BJ (cell line): ENCODE measurements at regions not wholly inside any gene's neighbourhood (a gene's known extent, or its start where the extent isn't known, plus 50 kb on each side); places are given as distances from the start of the nearest gene placed in this dataset.

Source experiments
- CTCF ChIA-PET: fragments of 350-600 bp; formaldehyde crosslinking; extraction: SDS; loops from one replicate; lab custom pipeline; 2021; ENCODE audit warnings: antibody characterized with exemption, inconsistent platforms; lab: Yijun Ruan, JAX
- POLR2A ChIA-PET: fragments of 300-600 bp; sonication (Branson Sonifier 250); formaldehyde crosslinking; extraction: SDS; loops from one replicate; lab custom pipeline; 2021; ENCODE audit warnings: antibody characterized with exemption; lab: Charles Lee
- DNase-seq: peaks from one replicate; pipeline ENCODE4 v3.0.0-alpha.2; 2011; ENCODE audit warnings: low read depth
- H3K27me3 ChIP-seq: 2 replicates; pipeline ENCODE4 v1.6.0; 2011; ENCODE audit warnings: low read length; ENCODE audit not compliant: control insufficient read depth, insufficient read depth
- H3K36me3 ChIP-seq: 2 replicates; pipeline ENCODE4 v1.5.1; 2011; ENCODE audit warnings: low read length; ENCODE audit not compliant: control insufficient read depth, insufficient read depth
- H3K4me3 ChIP-seq: 2 replicates; pipeline ENCODE4 v1.5.1; 2011; ENCODE audit warnings: low read depth, mild to moderate bottlenecking, control low read depth, low read length
- TF ChIP-seq, protein P1 (sequence below): IDR thresholded peaks from 2 replicates; pipeline ENCODE4 v1.5.1; 2011; ENCODE audit warnings: low read depth, mild to moderate bottlenecking, control low read depth, inconsistent platforms, low read length, moderate library complexity; ENCODE audit not compliant: insufficient read depth

DNA sequence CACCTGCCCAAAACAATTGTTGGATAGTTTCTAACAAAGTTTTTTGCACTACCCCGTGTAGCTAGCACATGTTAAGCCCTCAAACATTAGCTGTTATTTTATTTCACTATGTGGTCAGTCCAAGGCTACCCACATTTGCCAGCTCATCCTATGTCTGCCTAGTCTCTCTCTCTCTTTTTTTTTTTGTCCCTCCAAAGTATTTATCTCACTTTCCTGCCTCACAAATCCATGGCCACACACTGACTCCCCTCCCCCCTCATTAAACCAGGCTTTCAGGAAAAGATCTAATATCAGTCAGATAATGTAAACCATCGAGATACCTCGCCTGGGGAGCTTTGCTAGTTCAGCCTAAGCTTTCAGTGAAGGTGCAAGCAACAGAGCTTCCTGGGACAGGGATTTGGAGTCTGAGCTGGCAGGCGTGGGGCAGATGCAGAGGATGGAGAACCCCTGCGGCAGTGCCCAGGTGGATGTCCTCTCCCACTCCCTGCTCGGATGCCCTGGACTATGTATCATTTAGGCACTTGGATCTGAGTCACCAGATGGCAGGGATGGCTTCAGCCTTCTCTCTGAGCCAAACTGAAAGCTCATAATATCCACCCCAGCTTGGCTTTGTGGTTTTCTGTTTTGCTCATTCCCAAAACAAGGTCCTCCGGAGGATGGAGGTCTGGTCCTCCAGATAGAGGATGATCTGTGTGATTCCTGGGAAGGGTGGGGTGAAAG lies 73.7 kb upstream of the FOXF1 start:
- Histone ChIP-seq H3K27me3 (peaks cover 18% of the 10 kb centered on the region), H3K4me3 (no peak overlapping the region), H3K36me3 (no peaks in the 10 kb centered on the region)
- TF ChIP-seq, protein P1, sequence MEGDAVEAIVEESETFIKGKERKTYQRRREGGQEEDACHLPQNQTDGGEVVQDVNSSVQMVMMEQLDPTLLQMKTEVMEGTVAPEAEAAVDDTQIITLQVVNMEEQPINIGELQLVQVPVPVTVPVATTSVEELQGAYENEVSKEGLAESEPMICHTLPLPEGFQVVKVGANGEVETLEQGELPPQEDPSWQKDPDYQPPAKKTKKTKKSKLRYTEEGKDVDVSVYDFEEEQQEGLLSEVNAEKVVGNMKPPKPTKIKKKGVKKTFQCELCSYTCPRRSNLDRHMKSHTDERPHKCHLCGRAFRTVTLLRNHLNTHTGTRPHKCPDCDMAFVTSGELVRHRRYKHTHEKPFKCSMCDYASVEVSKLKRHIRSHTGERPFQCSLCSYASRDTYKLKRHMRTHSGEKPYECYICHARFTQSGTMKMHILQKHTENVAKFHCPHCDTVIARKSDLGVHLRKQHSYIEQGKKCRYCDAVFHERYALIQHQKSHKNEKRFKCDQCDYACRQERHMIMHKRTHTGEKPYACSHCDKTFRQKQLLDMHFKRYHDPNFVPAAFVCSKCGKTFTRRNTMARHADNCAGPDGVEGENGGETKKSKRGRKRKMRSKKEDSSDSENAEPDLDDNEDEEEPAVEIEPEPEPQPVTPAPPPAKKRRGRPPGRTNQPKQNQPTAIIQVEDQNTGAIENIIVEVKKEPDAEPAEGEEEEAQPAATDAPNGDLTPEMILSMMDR: no peak
- CTCF ChIA-PET: interaction anchor here (0.9 to 1.4 kb wide), 2 partner anchors 40 to 82 kb away, joined by 3 to 4 read pairs; no protein-coding TSS in a partner anchor
- POLR2A ChIA-PET: no interaction called here
- no peak for DNase-seq

GRCh38 chr16:86437348-86437747 lies 73.0 kb upstream of the FOXF1 start:
- ChIA-PET CTCF (interaction anchor here (0.9 to 1.4 kb wide), 2 partner anchors 41 to 81 kb away, joined by 3 to 4 read pairs; no protein-coding TSS in a partner anchor), POLR2A (no interaction called here)
- H3K4me3 ChIP-seq: no peak overlapping the region
- peaks cover 18% of the 10 kb centered on the region for H3K27me3 ChIP-seq
- TF ChIP-seq, protein P1: no peak
- no peak for DNase-seq
- H3K36me3 ChIP-seq: no peaks in the 10 kb centered on the region

DNA sequence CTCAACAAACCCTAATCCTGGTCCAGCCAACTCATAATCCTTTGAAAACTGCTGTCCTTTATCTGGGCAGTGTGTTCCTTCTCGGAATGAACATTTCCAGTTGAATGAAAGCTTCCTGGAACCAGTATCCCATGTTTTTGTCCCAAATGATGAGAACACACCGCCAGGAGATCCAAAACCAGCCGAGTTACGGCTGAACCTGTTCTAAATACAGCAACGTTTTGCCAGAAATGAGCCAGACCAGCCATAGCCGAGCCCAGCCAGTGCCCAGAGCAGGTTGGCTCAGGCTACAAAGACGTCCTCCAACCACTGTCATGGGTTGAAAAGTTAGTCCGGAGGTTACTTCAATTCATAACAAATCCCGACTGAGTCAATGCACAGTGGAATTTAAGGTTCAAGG lies 67.6 kb upstream of the FOXF1 start:
- ChIA-PET POLR2A (no interaction called here), CTCF (no interaction called here)
- H3K36me3 ChIP-seq: no peaks in the 10 kb centered on the region
- DNase-seq: no peak
- TF ChIP-seq, protein P1: no peak
- peaks cover 12% of the 10 kb centered on the region for H3K27me3 ChIP-seq
- H3K4me3 ChIP-seq: no peak overlapping the region

DNA sequence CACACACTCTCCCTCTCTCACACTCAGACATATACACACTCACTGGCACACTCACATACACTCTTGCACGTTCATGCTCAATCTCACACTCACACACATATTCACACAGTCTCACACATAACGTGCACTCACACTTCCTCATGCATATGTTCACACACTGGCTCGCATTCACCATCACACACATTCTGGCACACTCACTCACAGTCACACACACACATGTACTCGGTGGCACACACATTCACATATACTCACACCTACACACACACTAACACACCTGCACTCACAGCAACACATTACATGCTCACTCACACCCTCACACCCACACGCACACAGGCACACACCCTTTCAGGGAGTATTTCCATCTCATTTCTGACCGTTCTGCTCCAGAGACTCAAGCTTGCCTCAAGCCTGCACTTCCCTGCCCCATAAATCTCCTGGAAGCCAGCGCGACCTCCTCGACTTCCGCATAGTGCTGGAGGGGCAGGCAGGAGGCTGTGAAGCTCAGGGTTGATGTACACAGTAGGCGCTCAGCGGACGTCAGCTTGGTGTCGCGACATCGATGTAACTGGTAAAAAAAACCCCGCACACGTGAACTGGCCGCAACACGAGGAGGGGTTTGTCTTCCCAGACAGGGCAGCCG lies 66.7 kb upstream of the FOXF1 start:
- CTCF ChIA-PET: no interaction called here
- POLR2A ChIA-PET: no interaction called here
- TF ChIP-seq, protein P1: no peak
- peaks cover 11% of the 10 kb centered on the region for H3K27me3 ChIP-seq
- no peak for DNase-seq
- no peaks in the 10 kb centered on the region for H3K36me3 ChIP-seq
- no peak overlapping the region for H3K4me3 ChIP-seq

GRCh38 chr16:86444261-86444660 lies 66.1 kb upstream of the FOXF1 start:
- ChIA-PET POLR2A (no interaction called here), CTCF (no interaction called here)
- no peak for DNase-seq
- Histone ChIP-seq H3K27me3 (peaks cover 9% of the 10 kb centered on the region), H3K4me3 (no peak overlapping the region), H3K36me3 (no peaks in the 10 kb centered on the region)
- TF ChIP-seq, protein P1: no peak
